ENCODE measurements at regions not wholly inside any gene's neighbourhood (a gene's known extent, or its start where the extent isn't known, plus 50 kb on each side); places are given as distances from the start of the nearest gene placed in this dataset.
"Not testable (repeated sequence)": the region's sequence is repeated elsewhere in the genome, so short reads cannot be mapped to it uniquely, and the experiment has no call there.

DNA sequence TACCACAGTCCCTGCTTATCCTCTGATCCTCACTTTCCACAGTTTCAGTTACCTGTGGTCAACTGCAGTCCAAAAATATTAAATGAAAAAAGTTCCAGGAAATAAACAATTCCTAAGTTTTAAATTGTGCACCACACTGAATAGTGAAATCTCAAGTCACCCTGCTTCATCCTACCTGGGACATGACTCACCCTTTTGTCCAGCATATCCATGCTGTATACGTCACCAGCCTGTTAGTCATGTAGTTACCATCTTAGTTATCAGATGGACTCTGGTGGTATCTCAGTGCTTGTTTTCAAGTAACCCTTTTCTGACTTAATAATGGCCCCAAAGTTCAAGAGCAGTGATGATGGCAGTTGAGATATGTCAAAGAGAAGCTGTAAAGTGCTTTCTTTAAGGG, 69.4 kb upstream of the DPY19L1 start:
- TF ChIP-seq, protein P1, sequence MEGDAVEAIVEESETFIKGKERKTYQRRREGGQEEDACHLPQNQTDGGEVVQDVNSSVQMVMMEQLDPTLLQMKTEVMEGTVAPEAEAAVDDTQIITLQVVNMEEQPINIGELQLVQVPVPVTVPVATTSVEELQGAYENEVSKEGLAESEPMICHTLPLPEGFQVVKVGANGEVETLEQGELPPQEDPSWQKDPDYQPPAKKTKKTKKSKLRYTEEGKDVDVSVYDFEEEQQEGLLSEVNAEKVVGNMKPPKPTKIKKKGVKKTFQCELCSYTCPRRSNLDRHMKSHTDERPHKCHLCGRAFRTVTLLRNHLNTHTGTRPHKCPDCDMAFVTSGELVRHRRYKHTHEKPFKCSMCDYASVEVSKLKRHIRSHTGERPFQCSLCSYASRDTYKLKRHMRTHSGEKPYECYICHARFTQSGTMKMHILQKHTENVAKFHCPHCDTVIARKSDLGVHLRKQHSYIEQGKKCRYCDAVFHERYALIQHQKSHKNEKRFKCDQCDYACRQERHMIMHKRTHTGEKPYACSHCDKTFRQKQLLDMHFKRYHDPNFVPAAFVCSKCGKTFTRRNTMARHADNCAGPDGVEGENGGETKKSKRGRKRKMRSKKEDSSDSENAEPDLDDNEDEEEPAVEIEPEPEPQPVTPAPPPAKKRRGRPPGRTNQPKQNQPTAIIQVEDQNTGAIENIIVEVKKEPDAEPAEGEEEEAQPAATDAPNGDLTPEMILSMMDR (IDR thresholded peaks at IDR 0.05; ENCODE audit: low read depth, low read length, missing input control) = not testable (repeated sequence)
- not testable (repeated sequence) for TF ChIP-seq ATF3 (IDR thresholded peaks at IDR 0.05); RAD21 (IDR thresholded peaks at IDR 0.05); MAX (IDR thresholded peaks at IDR 0.05); REST (IDR thresholded peaks at IDR 0.05); EGR1 (IDR thresholded peaks at IDR 0.05; ENCODE audit: low read depth in 2 of 2)
